RWPE2 (cell line): ENCODE measurements at regions not wholly inside any gene's neighbourhood (a gene's known extent, or its start where the extent isn't known, plus 50 kb on each side); places are given as distances from the start of the nearest gene placed in this dataset.

Experiments
- ATAC-seq: fragments of 200-7000 bp; cut with Tn5 transposase; 3 replicates; pipeline ENCODE4 v1.9.1; 2021; ENCODE audit warnings: low read depth
- DNase-seq: peaks from one replicate; pipeline ENCODE4 v3.0.0-alpha.2; 2020; ENCODE audit warnings: low spot score
- H3K27ac ChIP-seq: fragments of 450-650 bp; 2 replicates; pipeline ENCODE4 v1.5.1; 2017; ENCODE audit warnings: mild to moderate bottlenecking; ENCODE audit not compliant: poor library complexity, severe bottlenecking
- H3K27me3 ChIP-seq: fragments of 250-450 bp; sonication (Bioruptor Pico); 2 replicates; pipeline ENCODE4 v1.5.1; 2021; ENCODE audit warnings: mild to moderate bottlenecking, moderate library complexity; ENCODE audit not compliant: insufficient read depth, poor library complexity, severe bottlenecking
- H3K36me3 ChIP-seq: fragments of 250-450 bp; sonication (Bioruptor Pico); 2 replicates; pipeline ENCODE4 v1.5.1; 2020; ENCODE audit warnings: low read depth, mild to moderate bottlenecking, moderate library complexity
- H3K4me1 ChIP-seq: fragments of 250-450 bp; sonication (Bioruptor Pico); 2 replicates; pipeline ENCODE4 v1.5.1; 2021; ENCODE audit warnings: mild to moderate bottlenecking, moderate library complexity; ENCODE audit not compliant: insufficient read depth, poor library complexity, severe bottlenecking
- H3K4me3 ChIP-seq: fragments of 250-450 bp; sonication (Bioruptor Pico); 2 replicates; pipeline ENCODE4 v1.5.1; 2021; ENCODE audit warnings: mild to moderate bottlenecking, moderate library complexity; ENCODE audit not compliant: severe bottlenecking
- H3K9me3 ChIP-seq: fragments of 250-450 bp; sonication (Bioruptor Pico); 2 replicates; pipeline ENCODE4 v1.5.1; 2021; ENCODE audit warnings: mild to moderate bottlenecking, moderate library complexity; ENCODE audit not compliant: severe bottlenecking
- TF ChIP-seq, protein P1 (sequence below): fragments of 450-650 bp; IDR thresholded peaks from one replicate; pipeline ENCODE4 v1.5.1; 2017; ENCODE audit warnings: mild to moderate bottlenecking, moderate library complexity; ENCODE audit not compliant: poor library complexity, severe bottlenecking

DNA sequence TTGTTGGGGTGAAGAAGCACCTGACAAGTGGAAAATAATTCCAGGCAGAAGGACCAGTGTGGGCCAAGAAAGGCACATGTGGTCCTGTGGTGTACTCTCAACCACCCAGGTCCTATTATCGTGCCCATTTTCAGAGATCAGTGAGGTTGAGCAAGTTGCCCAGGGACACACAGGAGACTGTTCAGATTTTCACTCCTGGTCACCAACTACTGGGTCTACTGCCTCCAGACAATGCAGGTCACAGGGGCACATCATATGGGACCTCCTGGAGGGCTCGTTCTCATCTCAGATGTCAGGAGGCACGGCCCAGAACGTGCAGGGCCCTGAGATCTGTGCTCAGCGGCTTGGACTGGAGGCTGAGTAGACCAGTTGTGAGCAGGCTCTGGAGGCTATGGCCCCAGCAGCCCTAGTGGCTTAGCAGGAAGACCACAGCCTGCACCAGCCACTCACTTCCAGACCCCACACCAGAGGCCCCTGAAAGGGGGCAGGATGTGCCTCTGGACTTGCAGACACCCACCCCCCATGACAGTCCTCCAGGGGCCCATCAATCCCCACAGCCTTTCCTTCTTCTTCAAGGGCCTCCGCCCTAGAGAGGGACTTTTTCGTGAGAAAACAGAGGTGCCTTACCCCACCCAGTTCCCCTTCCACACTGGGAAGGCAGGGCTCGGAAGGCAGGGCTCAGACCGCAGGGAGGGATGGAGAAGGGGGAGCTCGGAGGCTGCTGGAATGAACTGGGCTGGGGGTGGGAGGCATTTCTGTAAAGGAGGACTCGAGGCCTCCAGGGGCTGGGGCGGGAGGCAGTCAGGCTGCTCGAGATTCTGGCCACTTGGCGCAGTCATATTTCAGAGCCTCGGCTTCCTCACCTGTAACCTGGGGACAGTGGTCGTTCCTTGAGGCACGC is 82.7 kb upstream of the NEURL1B start:
- no peak for ATAC-seq
- Histone ChIP-seq H3K4me3 (no peak overlapping the region), H3K4me1 (peaks cover 27% of the 10 kb centered on the region), H3K36me3 (no peaks in the 10 kb centered on the region), H3K27me3 (no peaks in the 10 kb centered on the region), H3K27ac (peak overlapping the region; percentile 65), H3K9me3 (no peaks in the 10 kb centered on the region)
- TF ChIP-seq, protein P1, sequence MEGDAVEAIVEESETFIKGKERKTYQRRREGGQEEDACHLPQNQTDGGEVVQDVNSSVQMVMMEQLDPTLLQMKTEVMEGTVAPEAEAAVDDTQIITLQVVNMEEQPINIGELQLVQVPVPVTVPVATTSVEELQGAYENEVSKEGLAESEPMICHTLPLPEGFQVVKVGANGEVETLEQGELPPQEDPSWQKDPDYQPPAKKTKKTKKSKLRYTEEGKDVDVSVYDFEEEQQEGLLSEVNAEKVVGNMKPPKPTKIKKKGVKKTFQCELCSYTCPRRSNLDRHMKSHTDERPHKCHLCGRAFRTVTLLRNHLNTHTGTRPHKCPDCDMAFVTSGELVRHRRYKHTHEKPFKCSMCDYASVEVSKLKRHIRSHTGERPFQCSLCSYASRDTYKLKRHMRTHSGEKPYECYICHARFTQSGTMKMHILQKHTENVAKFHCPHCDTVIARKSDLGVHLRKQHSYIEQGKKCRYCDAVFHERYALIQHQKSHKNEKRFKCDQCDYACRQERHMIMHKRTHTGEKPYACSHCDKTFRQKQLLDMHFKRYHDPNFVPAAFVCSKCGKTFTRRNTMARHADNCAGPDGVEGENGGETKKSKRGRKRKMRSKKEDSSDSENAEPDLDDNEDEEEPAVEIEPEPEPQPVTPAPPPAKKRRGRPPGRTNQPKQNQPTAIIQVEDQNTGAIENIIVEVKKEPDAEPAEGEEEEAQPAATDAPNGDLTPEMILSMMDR: no peak
- DNase-seq: peak; percentile 45

DNA sequence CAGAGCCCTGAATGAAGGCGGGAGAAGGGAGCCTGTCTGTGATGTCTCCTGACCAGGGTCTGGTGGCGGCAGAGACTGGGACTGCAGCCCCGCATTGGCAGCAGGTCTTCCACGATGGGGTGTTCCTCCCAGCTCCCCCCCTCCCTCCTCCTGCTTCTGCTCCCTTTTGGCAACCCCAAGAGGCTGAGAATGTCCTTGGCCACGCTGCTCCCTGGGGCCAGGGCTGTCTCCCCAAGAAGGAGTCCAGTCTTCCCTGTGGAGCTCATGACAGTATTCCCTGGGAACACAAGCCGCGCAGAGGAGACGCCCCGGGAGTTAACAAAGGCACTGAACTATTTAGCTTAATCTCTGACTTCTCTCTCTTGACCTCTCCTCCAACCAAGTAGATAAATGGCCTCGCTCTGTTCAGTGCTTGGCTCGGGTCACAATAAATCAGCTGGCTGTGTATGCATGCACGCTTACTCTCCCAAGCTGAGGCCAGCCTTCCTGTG is 84.0 kb upstream of the NEURL1B start:
- Histone ChIP-seq H3K4me3 (no peak overlapping the region), H3K4me1 (peaks cover 27% of the 10 kb centered on the region), H3K27me3 (no peaks in the 10 kb centered on the region), H3K27ac (no peak overlapping the region), H3K36me3 (no peaks in the 10 kb centered on the region), H3K9me3 (no peaks in the 10 kb centered on the region)
- DNase-seq (no peak), ATAC-seq (no peak)
- TF ChIP-seq, protein P1: no peak

DNA sequence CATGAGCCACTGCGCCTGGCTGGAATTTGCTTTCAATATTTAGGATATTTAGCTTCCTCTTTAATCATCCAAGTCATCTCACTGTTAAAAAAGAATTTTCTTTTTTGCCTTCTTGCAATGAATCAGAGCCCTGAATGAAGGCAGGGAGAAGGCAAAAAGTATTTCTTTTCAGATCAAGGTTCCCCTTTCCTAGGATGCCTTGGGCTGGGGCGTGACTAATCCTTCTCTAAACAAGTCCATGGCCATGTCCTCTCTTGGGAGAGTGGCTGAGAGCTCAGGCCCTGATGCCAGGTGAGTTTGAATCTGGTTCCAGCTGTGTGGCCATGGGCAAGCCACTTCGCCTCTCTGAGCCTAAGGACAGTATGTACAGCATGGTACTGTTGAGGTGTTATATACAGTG is 84.8 kb upstream of the NEURL1B start:
- TF ChIP-seq, protein P1: no peak
- no peak overlapping the region for H3K4me3 ChIP-seq
- no peaks in the 10 kb centered on the region for H3K27me3 ChIP-seq
- no peak overlapping the region for H3K27ac ChIP-seq
- ATAC-seq: no peak
- H3K4me1 ChIP-seq: peaks cover 23% of the 10 kb centered on the region
- H3K36me3 ChIP-seq: no peaks in the 10 kb centered on the region
- no peaks in the 10 kb centered on the region for H3K9me3 ChIP-seq
- DNase-seq: no peak

DNA sequence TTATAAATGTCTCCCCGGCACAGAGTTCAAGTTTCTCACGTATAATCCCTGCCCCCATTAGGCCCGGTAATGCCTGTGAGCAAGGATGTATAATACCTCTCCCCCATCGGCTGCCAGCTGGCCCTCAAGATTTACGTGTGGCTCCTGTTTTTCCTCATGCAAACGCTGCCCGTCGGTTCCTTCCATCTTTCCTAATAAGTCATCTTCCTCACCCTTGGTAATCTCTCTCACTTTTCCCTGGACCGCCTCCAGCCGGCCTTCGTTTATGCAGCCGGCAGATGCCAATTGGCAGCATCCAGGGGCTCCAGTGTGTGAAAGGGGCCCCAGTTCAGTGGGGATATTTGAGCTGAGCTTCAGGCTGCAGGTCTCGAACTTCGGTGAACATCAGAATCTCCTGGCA is 86.5 kb upstream of the NEURL1B start:
- H3K9me3 ChIP-seq: no peaks in the 10 kb centered on the region
- ATAC-seq: no peak
- TF ChIP-seq, protein P1: no peak
- DNase-seq: no peak
- peaks cover 7% of the 10 kb centered on the region for H3K4me1 ChIP-seq
- H3K4me3 ChIP-seq: no peak overlapping the region
- no peaks in the 10 kb centered on the region for H3K36me3 ChIP-seq
- H3K27ac ChIP-seq: no peak overlapping the region
- H3K27me3 ChIP-seq: no peaks in the 10 kb centered on the region

DNA sequence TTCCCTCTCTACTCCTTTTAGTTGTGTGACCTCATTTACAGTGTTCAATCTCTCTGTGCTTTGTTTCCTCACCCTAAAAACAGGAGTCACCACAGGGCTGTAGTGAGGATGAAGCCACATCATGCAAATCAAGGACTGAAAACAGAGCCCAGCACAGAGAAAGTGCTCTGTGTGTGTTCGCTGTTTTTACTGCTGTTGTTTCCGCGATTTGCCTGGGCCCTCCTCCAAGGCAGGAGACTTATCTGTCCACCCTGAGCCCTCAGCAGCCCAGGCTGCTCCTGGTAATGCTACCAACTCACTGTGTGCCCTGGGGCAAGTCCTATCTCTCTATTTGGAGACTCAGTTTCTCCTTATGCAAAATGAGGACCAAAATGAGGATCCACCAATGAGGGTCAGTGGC is 87.2 kb upstream of the NEURL1B start:
- Histone ChIP-seq H3K36me3 (no peaks in the 10 kb centered on the region), H3K27me3 (no peaks in the 10 kb centered on the region), H3K27ac (no peak overlapping the region), H3K4me1 (peaks cover 4% of the 10 kb centered on the region), H3K9me3 (no peaks in the 10 kb centered on the region), H3K4me3 (no peak overlapping the region)
- no peak for ATAC-seq
- TF ChIP-seq, protein P1: no peak
- DNase-seq: peak; percentile 23
